Neuronal stem cell (in vitro differentiated cells): ENCODE measurements at regions not wholly inside any gene's neighbourhood (a gene's known extent, or its start where the extent isn't known, plus 50 kb on each side); places are given as distances from the start of the nearest gene placed in this dataset.
"Not testable (repeated sequence)": the region's sequence is repeated elsewhere in the genome, so short reads cannot be mapped to it uniquely, and the experiment has no call there.

Experiments used
- DNase-seq: peaks from one replicate; pipeline ENCODE4 v3.0.0-alpha.2; 2013; ENCODE audit warnings: low spot score
- H2AFZ ChIP-seq: one replicate; pipeline ENCODE4 v1.6.1; 2013; ENCODE audit warnings: mild to moderate bottlenecking, low read length, inconsistent platforms
- H2AK5ac ChIP-seq: 2 replicates; pipeline ENCODE4 v1.6.1; 2013; ENCODE audit warnings: low read depth, mild to moderate bottlenecking, inconsistent platforms, low read length, moderate library complexity, mixed read lengths
- H2BK120ac ChIP-seq: 2 replicates; pipeline ENCODE4 v1.6.1; 2013; ENCODE audit warnings: low read depth, mild to moderate bottlenecking, inconsistent platforms, low read length, moderate library complexity, mixed read lengths
- H2BK12ac ChIP-seq: one replicate; pipeline ENCODE4 v1.6.1; 2013; ENCODE audit warnings: low read length, inconsistent platforms
- H2BK15ac ChIP-seq: 2 replicates; pipeline ENCODE4 v1.6.1; 2013; ENCODE audit warnings: mild to moderate bottlenecking, low read length, inconsistent platforms, mixed read lengths
- H2BK5ac ChIP-seq: one replicate; pipeline ENCODE4 v1.6.1; 2013; ENCODE audit warnings: inconsistent platforms, mild to moderate bottlenecking, low read length, moderate library complexity
- H3K14ac ChIP-seq: one replicate; pipeline ENCODE4 v1.6.1; 2013; ENCODE audit warnings: low read length, inconsistent platforms
- H3K18ac ChIP-seq: 2 replicates; pipeline ENCODE4 v1.6.1; 2013; ENCODE audit warnings: low read length, inconsistent platforms
- H3K23ac ChIP-seq: 2 replicates; pipeline ENCODE4 v1.6.1; 2013; ENCODE audit warnings: low read depth, mild to moderate bottlenecking, mixed read lengths, low read length, inconsistent platforms; ENCODE audit not compliant: poor library complexity
- H3K27ac ChIP-seq: replicated peaks from 3 replicates; pipeline ENCODE4 v1.5.1; 2013; ENCODE audit warnings: low read length, inconsistent platforms
- H3K27me3 ChIP-seq, 3 experiments: 2 replicates each; pipeline ENCODE4 v1.6.1; 2013; ENCODE audit warnings: low read length in 3 of 3, mild to moderate bottlenecking in 2 of 3, inconsistent platforms in 1 of 3, low read depth in 1 of 3, mixed read lengths in 1 of 3, moderate library complexity in 1 of 3; ENCODE audit not compliant: control insufficient read depth in 3 of 3, insufficient read depth in 3 of 3
- H3K36me3 ChIP-seq, 2 donors: replicated peaks in 1 of 2; 2 replicates each; pipeline ENCODE4 v1.6.1; 2013; ENCODE audit warnings: low read length in 2 of 2; ENCODE audit not compliant: control insufficient read depth in 2 of 2, insufficient read depth in 2 of 2
- H3K4ac ChIP-seq: 2 replicates; pipeline ENCODE4 v1.6.1; 2013; ENCODE audit warnings: inconsistent platforms, mild to moderate bottlenecking, low read length, moderate library complexity
- H3K4me1 ChIP-seq, 2 donors: 1 replicate in 1 of 2; 2 replicates in 1 of 2; pipeline ENCODE4 v1.6.1; 2013; ENCODE audit warnings: low read length in 2 of 2, low read depth in 1 of 2; ENCODE audit not compliant: control insufficient read depth in 2 of 2, insufficient read depth in 1 of 2
- H3K4me2 ChIP-seq: one replicate; pipeline ENCODE4 v1.6.1; 2013; ENCODE audit warnings: mild to moderate bottlenecking, low read length, inconsistent platforms; ENCODE audit not compliant: insufficient read depth, poor library complexity, severe bottlenecking
- H3K4me3 ChIP-seq, 2 donors: 2 replicates each; pipeline ENCODE4 v1.5.1; 2013; ENCODE audit warnings: low read length in 2 of 2, mild to moderate bottlenecking in 2 of 2, inconsistent platforms in 1 of 2, moderate library complexity in 1 of 2
- H3K79me1 ChIP-seq: one replicate; pipeline ENCODE4 v1.6.1; 2013; ENCODE audit warnings: low read depth, mild to moderate bottlenecking, inconsistent platforms, low read length, moderate library complexity
- H3K9ac ChIP-seq: one replicate; pipeline ENCODE4 v1.6.1; 2013; ENCODE audit warnings: mild to moderate bottlenecking, low read depth, low read length, inconsistent platforms; ENCODE audit not compliant: poor library complexity
- H3K9me3 ChIP-seq, 2 donors: replicated peaks in 1 of 2; 2 replicates each; pipeline versions ENCODE3 to v1.6.1; 2013; ENCODE audit warnings: low read length in 2 of 2, mild to moderate bottlenecking in 2 of 2, inconsistent platforms in 1 of 2, low read depth in 1 of 2, mixed read lengths in 1 of 2, moderate library complexity in 1 of 2; ENCODE audit not compliant: control insufficient read depth in 2 of 2, insufficient read depth in 1 of 2
- H4K8ac ChIP-seq: one replicate; pipeline ENCODE4 v1.6.1; 2013; ENCODE audit warnings: low read depth, mild to moderate bottlenecking, inconsistent platforms, low read length, moderate library complexity
- H4K91ac ChIP-seq: one replicate; pipeline ENCODE4 v1.6.1; 2013; ENCODE audit warnings: low read length, low read depth, mild to moderate bottlenecking, inconsistent platforms; ENCODE audit not compliant: poor library complexity
- WGBS, 2 donors: extraction: QIAGEN DNeasy Blood & Tissue Kit; methylation state at CpG; one replicate each; pipeline ENCODE4 v1.1.7; 2013; ENCODE audit warnings: missing lambda C conversion rate in 2 of 2, mixed read lengths in 1 of 2; ENCODE audit not compliant: insufficient read length in 2 of 2, insufficient replicate concordance in 1 of 2; ENCODE audit errors: extremely low coverage in 2 of 2; 5-methylcytosine and 5-hydroxymethylcytosine counted together

DNA sequence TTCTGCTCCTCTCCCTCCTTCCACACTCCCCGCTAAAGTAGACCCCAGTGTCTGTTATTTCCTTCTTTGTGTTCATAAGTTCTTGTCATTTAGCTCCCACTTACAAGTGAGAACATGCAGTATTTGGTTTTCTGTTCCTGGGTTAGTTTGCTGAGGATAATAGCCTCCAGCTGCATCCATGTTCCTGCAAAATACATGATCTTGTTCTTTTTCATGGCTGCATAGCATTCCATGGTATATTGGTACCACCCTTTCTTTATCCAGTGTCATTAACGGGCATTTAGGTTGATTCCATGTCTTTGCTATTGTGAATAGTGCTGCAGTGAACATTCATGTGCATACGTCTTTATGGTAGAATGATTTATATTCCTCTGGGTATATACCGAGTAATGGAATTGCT lies 118.0 kb upstream of the SLC4A4 start:
- H3K4me1 ChIP-seq, H3K9ac ChIP-seq, H3K4ac ChIP-seq, H3K27ac ChIP-seq, H2BK5ac ChIP-seq, H2BK120ac ChIP-seq, H4K8ac ChIP-seq, H2AK5ac ChIP-seq, H3K4me3 ChIP-seq, H2BK12ac ChIP-seq, H3K18ac ChIP-seq, DNase-seq, H3K14ac ChIP-seq, H4K91ac ChIP-seq, H3K36me3 ChIP-seq, H2AFZ ChIP-seq, H3K27me3 ChIP-seq, H3K9me3 ChIP-seq, H3K4me2 ChIP-seq, H2BK15ac ChIP-seq, H3K23ac ChIP-seq, H3K79me1 ChIP-seq: not testable (repeated sequence)
- no CpG with 5 or more reads among the region's 4 CpGs for WGBS, 2 donors

DNA sequence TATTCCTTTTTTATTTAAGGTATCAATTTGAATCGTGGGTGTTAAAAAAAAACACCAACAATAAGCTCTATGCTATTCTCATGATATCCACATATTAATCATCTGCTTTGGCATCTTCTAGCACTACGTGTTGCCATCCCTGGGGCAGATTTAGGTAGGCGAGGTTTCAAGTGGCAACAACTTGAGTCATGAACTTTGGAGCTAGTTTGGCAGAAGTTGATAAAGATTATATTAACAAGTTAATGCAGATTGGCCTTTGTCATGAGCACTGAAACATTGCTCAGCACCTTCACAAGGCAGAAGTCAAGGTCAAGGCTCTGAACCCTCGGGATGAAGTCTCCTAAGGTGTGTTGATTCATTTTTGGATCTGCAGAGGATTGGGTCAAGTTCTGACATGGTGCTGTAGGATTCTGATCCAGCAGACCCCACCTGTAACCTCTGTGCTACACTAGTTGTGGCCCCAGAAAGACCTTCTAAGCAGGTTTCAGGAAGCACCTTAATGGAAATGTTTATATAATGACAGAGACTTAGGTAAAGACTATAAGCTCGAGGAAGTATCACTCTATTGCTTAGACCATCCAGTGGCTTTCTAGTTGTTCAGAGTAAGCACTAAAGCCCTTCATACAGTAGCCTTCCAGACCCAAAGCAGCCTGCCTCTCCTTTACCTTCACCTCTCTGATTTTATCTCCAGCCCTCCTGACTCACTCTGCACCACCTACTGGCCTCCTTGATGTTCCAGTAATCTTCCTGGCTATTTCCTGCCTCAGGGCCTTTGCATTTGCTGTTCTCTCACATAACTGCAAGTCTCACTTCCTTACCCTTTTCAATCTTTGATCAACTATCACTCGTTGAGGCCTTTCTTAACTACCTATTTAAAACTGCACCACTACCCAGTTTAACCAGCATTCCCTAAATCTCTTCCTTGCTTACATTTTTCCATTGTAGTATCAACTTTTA lies 117.0 kb upstream of the SLC4A4 start:
- no CpG with 5 or more reads among the region's 6 CpGs for WGBS, 2 donors
- Histone ChIP-seq H2BK12ac (no peak overlapping the region), H3K4me3 (no peak overlapping the region), H3K18ac (no peak overlapping the region), H4K91ac (no peak overlapping the region), H2BK15ac (no peak overlapping the region), H3K9me3 (no peaks in the 10 kb centered on the region), H3K4me1 (no peaks in the 10 kb centered on the region), H3K79me1 (no peaks in the 10 kb centered on the region), H3K4ac (no peak overlapping the region), H2BK5ac (no peak overlapping the region), H3K4me2 (no peak overlapping the region), H2BK120ac (no peak overlapping the region), H3K23ac (no peak overlapping the region), H3K36me3 (no peaks in the 10 kb centered on the region), H4K8ac (no peak overlapping the region), H3K9ac (no peak overlapping the region), H3K27ac (no peak overlapping the region), H3K14ac (no peak overlapping the region), H3K27me3 (no peaks in the 10 kb centered on the region), H2AK5ac (no peak overlapping the region), H2AFZ (no peak overlapping the region)
- no peak for DNase-seq

DNA sequence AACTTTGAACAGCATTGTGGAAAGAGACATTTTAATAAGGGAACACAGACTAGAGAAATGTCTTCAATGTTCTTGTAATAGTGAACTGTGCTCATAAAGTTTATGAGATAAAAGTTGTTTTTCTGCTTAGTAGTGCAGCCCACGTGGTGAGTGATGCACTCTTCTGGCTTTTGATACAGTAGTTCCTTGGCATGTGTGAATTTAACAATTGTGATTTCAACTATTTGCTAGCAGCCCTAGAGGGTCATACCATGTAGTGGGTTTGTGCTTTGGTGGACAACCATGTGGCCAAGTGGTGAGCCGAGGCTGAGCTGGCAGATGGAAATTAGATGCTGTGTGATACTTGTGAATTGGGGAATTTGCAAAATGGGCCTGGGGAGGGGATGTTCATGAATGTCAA lies 116.2 kb upstream of the SLC4A4 start:
- H2BK15ac ChIP-seq = no peak overlapping the region
- no peak overlapping the region for H3K4me3 ChIP-seq
- H3K27me3 ChIP-seq = no peaks in the 10 kb centered on the region
- H3K23ac ChIP-seq = no peak overlapping the region
- H2AFZ ChIP-seq = no peak overlapping the region
- H3K79me1 ChIP-seq = no peaks in the 10 kb centered on the region
- no peak overlapping the region for H2BK12ac ChIP-seq
- no peak overlapping the region for H2BK5ac ChIP-seq
- H2BK120ac ChIP-seq = no peak overlapping the region
- H2AK5ac ChIP-seq = no peak overlapping the region
- no peaks in the 10 kb centered on the region for H3K36me3 ChIP-seq
- H3K14ac ChIP-seq = no peak overlapping the region
- H4K91ac ChIP-seq = no peak overlapping the region
- H3K9ac ChIP-seq = no peak overlapping the region
- H3K18ac ChIP-seq = no peak overlapping the region
- no peak overlapping the region for H3K27ac ChIP-seq
- no peaks in the 10 kb centered on the region for H3K9me3 ChIP-seq
- no peak overlapping the region for H3K4me2 ChIP-seq
- no peaks in the 10 kb centered on the region for H3K4me1 ChIP-seq
- DNase-seq = no peak
- no CpG with 5 or more reads among the region's 2 CpGs for WGBS, 2 donors
- no peak overlapping the region for H4K8ac ChIP-seq
- no peak overlapping the region for H3K4ac ChIP-seq

DNA sequence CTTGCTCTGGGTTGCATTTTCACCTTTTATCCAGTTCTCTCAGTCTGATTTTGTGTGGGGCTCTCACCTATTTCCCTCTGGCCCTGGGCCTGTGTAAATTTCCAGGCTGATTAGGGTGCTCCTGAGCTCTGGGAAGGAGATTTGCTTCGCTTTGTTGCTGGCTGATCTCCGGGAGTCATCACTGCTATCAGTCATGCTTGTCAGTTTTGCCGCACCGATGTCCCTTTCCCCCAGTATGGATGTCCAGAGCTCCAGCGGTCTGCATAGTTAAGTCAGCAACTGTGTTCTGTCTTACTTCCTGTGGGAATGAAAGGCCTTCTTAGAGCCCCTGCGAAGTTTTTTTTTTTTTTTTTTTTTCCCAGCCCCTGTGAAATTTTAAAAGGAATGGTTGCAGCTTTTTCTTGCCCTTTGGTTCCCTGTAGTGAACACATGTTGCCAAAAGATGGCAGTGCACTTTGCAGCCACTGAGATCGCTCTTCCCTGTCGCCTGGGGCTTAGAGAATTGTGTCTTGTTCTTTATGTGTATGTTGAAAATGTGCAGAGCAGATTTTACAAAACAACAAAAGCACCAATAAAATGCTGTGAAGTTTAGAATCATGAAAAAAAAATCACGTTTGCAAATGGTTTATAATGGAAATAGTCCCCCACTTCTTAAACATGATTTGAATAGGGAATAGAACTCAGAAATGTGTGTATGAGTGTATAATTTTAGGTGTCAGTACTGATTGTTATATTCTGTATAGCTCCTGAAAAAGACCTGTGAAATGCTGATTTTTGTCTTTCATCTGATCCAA lies 109.1 kb upstream of the SLC4A4 start:
- Histone ChIP-seq H4K91ac (no peak overlapping the region), H3K4ac (no peak overlapping the region), H3K4me3 (peak overlapping the region in 1 of 2 donors; percentile 17), H3K27me3 (no peaks in the 10 kb centered on the region), H3K14ac (no peak overlapping the region), H2BK12ac (no peak overlapping the region), H4K8ac (no peak overlapping the region), H2AK5ac (no peak overlapping the region), H2BK5ac (no peak overlapping the region), H3K79me1 (no peaks in the 10 kb centered on the region), H2BK120ac (no peak overlapping the region), H2BK15ac (no peak overlapping the region), H3K9ac (no peak overlapping the region), H3K36me3 (no peaks in the 10 kb centered on the region), H3K27ac (no peak overlapping the region), H3K18ac (no peak overlapping the region), H3K4me2 (no peak overlapping the region), H2AFZ (peak overlapping the region; percentile 71), H3K4me1 (peaks cover 19 to 24% of the 10 kb centered on the region in 2 donors), H3K23ac (no peak overlapping the region), H3K9me3 (no peaks in the 10 kb centered on the region)
- peak; percentile 30 for DNase-seq
- WGBS, 2 donors = no CpG with 5 or more reads among the region's 9 CpGs
